GM04504 (cell line): ENCODE measurements at regions not wholly inside any gene's neighbourhood (a gene's known extent, or its start where the extent isn't known, plus 50 kb on each side); places are given as distances from the start of the nearest gene placed in this dataset.

Experiments used
- DNase-seq: peaks from one replicate; pipeline ENCODE4 v3.0.0-alpha.2; 2012; ENCODE audit warnings: low read depth

DNA sequence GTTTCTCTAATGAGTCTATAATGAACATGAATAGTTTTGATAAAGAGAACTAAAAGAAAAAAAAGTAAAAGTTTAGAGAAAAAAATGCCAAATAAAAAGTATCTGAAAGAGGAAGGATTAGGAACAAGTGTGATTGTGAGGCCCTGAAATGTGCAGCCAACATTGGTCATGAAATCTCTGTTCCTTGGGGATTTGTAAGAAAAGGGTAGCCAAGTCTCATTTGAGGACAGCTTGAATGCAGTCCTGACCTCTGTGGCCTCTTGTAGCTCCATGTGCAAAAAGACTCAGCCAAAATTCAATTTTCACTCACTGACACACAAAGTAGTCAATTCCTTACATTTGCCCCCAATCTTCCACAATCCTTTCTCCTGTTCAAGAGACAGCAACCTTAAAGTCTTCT is 167.9 kb downstream of the KLF12 start:
- no peak for DNase-seq

DNA sequence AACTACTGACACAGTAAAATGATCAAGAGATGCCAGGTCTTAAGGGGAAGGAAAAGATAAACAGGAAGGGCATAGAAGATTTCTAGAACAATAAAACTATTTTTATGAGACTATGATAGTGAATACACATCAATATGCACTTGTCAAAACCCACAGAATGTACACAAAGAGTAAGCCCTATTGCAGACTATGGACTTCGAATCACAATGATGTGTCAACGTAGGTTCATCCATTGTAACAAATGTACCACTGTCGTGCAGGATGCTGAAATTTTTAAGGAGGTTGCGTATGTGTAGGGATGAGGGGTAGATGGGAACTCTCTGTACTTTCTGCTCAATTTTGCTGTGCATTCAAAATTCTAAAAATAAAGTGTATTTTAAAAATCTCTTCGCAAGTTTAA is 171.9 kb downstream of the KLF12 start:
- DNase-seq, result no peak

DNA sequence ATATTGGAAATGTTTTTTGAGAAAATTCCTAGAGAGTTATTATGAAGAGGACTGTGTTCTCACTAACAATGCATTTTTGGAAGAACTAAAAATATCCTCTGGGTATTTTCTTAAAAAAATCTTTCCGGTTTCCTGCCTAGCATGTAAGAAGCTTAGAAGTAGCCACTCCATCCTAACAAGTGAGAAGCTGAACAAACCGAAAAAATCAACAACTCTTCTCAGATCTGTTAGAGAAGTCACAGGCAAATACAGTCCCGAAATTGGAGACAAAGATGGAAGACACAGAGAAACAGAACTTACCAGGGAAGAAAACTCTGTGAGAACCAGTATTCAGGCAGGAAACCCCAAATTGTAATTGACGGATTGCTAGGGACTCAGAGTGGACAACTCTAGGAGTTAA is 173.0 kb downstream of the KLF12 start:
- DNase-seq, result no peak

DNA sequence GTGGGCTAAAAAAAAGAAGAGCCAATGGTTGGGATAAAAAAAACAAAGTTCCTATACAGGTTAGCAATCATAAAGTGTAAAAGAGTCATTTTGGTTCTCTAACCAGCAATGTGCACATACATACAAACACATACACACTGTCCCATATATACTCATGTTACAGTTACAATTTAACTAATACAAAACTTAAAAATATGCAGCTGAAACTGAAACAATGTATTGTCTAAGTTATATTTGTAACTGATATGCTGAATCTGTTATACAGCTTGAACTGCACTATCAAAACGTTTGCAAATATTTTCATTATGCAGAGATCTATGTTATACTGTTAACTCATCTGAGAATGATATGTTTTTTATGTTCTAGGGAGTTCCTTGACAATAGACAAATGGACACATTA is 173.7 kb downstream of the KLF12 start:
- no peak for DNase-seq

DNA sequence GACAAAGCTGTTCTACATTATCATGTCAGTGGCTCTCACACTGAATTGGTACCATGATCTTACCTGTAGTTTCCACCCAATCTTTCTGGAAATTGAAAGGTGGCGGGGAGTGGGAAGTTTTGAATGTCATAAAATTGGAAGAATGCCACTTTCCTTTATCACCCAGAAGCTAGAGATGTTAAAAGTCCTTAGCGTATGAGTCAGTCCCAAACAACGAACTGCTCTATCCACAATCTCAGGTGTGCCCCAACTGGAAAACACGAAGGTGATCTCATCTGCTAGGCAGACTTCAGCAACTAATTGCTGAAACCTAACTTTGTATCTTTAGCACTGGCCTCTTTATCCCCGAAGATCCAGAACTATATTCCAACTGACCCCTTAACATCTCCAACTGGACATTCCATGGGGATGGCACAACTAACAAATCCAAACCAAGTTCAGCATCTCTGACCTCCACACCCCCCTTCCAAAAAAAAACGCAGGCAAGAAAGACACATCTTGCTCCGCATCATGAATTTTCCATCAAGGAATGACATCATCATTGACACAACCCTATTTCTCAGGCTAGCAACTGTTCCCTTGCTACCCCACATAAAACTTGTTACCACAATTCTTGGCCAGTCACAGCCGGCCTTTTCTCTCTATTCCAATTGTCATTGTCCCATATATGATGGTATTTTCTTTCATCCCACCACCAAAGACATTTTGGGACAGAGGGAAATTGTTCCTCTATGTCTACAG is 175.4 kb downstream of the KLF12 start:
- DNase-seq, result no peak

DNA sequence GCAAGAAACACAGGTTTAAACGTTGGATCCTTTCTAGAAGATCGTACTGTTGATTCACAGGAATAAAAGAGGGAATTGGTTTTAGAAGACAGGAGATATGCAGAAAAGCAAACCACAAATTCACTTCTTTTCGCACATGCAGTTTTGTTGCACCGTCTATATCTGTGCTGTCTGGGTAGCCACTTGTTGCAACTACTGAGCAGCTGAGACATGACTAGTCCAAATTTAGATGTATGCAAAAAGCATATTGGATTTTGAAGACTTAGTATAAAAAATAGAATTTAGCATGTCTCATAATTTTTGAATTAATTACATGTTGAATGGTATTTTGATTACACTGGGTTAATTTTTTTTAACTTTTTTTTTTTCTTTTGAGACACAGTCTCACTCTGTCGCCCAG is 176.3 kb downstream of the KLF12 start:
- DNase-seq, result no peak

DNA sequence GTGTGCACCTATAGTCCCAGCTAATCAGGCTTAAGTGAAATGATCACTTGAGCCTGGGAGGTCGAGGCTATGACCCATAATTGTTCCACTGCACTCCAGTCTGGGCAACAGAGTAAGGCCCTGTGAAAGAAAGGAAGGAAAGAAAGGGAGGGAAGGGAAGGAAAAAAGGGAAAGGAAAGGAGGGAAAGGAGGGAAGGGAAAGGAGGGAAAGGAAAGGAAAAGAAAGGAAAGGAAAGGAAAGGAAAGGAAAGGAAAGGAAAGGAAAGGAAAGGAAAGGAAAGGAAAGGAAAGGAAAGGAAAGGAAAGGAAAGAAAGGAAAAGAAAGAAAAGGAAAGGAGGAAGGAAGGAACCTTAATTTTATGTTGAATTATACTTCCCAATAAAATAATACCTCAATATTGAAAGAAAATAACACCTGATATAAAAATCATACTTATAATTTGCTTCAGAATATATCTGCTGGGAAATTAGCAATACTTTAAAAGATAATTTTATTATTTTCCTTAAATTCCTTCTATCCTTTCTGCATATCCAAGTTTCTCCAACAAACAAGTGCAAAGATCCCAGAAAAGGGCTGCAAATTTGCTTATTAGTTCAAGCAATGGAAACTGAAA is 177.3 kb downstream of the KLF12 start:
- DNase-seq, result no peak

DNA sequence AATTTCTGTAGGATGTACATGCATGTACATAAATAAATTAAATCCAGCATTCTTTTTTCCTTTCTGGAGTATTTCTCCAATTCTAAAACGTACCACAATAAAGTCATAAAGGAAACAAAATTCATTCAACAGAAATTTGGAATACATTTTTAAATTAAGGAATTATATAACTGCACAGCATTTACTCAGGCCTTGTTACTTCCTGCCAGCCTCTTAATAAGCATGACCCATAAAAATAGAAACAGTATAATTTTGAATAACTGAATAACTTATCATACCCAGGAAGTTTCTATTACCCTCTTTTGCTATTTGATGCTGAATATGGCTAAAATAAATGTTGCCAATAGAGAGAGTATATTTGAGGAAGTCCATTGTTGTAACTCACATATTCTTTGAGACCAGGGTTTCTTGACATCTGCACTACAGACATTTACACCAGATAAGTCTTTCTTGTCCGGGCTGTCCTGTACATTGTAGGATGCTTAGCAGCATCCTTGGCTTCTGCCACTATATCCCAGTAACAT is 178.2 kb downstream of the KLF12 start:
- DNase-seq, result no peak

DNA sequence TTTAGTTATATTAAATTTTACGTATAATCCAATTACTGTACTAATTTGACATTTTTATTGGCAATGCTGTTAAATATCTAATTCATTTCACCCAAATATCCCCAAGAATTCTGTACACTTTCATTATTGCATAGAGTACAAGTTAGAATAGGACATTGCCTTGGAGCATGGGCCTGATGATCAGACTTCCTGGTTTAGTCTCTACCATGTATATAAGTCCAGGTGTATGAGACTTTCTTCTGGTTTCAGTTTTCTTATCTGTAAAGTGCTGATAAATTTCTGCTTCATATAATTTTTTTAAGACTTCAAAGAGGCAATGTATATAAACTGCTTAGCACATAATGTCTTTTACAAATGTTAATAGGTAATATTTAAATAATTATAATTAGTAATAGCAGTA is 179.4 kb downstream of the KLF12 start:
- no peak for DNase-seq

DNA sequence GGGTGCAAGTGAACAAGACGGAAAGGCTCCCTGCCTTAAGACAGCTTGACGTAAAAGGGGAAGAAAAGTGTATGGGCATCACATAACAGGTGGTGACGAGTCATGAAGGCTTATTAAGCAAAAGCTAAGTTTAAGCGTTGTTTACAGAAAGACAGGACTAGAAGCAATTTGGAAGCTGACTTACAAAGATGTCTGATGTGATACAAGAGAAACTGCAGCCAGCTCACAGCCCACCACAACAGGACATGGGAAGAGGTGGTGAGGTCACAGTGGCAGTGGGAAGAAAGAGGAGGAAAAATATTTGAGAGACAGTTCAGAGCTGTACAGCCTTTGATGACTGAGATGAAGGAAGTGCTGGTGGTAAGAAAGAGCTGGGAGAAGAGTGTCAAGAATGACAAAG is 181.6 kb downstream of the KLF12 start:
- no peak for DNase-seq

DNA sequence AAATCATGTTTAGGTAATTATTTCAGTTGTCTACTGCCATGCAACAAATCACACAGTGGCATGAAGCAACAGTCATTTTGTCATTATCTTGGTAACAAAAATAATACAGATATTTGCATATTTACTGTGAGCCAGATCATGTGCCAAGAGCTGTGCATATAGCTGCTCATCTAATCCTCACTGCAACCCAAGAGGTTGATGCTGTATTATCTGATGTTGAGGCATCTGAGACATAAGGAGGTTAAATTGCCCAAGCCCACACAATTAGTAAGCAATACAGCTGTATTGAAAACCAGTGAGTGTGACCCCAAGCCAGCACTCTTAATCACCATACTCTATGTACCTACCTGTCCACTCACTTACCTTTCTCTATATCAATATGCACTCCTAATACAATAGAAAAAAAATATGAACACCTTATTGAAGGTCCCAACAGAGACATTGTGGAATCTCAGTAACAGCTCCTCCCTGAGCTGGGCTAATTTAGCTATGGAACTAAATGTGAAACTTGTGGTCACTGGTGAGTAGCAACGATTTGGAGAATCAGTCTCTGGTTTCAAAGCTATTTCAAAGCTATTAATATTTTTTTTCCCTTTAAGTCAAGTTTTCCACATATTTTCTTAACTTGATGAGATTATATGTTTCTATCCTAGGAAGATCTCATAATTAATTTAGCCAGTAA is 185.2 kb downstream of the KLF12 start:
- no peak for DNase-seq

DNA sequence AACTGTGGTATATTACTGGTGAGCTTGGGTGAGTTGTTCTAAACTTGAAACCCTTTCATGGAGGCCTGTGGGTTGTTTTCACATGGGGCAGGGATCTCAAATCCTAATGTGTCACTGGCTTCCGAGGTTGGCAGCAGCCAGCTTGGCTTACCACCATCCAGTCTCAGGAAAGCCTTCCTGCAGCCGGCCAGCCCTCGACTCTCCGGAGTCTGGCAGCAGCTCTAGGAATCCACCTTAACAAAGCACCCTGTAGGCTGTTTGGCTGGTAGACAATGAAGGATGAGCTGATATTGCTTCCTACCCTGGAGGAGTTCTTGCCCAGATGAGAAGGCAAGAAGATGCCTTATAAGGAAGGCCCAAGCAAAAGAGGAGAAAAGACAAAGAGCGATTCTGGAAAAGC is 188.3 kb downstream of the KLF12 start:
- no peak for DNase-seq

DNA sequence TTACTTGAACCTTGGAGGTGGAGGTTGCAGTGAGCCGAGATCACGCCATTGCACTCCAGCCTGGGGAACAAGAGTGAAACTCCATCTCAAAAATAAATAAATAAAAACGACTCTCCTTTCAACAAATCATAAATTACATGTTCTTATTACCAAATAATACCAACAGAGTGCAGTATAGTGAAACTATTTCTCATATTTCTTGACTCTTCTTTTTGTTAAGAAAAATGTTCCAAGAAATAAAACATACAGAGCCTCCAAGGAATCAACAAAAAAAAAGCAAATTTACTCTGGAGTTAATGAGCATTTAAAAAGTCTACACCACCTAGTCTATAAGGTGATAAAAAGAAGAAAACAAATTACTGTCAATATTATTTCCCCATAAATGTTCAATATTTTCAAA is 188.8 kb downstream of the KLF12 start:
- DNase-seq, result no peak

DNA sequence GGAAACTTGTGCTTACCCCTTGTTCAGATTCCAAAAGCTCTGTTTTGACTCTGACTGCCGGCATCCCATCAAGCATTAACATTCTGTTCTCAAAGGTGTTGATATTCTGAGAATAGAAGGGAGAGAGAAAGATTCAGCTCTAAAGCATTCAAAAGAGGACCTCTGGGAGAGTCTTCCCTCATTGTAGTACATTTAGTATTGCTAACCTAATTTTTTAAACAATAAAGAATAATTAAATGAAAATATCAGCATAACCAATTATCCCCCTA is 190.3 kb downstream of the KLF12 start:
- no peak for DNase-seq

DNA sequence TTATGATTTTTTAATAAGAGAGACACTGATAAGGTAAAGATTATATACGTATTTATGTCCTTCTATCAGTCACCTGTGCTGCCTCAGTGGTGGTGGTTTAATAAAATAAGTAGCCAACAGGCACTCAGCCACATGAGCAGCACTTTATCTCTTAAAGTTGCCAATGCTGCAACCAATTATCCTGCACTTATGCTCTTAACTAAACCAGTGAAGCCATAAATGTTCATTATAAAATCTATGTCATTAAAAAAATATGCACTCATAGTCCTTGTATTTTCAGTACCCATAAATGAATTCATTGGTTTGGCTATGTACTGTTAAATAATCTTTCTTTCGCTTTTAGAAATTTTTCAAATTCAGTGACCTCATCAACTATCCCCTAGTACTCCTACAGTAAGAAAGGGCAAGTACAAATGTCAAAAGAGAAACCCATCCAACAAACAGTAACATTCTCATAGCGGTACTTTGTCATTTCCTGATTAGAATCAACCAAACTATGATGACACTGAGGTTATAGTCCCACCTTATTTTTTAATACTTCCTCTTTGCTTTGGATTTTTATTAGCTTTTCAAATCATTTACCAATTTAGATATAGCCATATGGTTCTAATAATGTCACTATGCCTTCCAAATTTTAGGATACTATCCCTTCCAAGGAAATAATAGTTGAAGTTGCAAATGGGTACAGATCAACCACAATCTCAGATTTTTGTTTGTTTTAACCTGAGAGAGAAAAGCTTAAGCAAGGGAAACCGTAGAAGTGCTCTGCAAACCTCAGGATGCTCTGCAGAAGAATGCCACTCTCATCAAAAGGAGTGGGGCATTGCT is 190.9 kb downstream of the KLF12 start:
- no peak for DNase-seq

DNA sequence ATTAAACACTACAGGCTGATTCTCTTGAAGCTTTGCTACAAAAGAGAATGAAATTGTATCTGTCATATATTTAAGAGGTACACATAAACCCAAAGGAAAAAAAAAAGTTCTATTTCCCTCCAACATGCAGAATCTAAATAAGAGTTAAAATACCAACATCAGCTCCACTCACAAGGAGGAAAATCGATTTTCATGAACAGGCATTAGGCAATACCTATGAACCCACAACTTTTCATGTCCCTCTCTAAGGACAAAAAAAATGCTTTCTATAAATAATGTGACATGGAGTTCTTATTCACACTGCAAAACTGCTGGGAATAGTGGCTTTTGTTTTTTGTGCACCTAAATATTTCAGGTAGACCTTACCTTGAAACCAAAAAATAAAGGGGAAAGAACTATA is 192.5 kb downstream of the KLF12 start:
- no peak for DNase-seq

DNA sequence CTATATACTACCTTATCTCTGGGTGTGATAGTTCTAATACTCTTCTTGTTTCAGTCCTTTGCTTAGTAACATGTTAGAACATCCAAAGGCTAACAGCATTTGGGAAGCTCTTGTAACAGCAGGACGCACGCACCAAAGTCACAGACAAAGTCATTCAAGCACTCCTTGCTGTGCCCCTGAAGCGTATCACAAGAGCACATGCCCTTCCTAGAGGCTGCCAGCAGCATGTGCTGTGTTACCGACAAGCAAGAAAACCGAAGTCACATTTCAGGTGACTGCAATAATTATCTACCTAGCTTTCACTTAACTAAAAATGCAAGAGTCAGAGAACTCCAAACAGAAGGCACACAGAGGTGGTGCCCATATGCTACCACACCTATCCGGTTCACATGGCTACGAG is 194.1 kb downstream of the KLF12 start:
- DNase-seq, result no peak

DNA sequence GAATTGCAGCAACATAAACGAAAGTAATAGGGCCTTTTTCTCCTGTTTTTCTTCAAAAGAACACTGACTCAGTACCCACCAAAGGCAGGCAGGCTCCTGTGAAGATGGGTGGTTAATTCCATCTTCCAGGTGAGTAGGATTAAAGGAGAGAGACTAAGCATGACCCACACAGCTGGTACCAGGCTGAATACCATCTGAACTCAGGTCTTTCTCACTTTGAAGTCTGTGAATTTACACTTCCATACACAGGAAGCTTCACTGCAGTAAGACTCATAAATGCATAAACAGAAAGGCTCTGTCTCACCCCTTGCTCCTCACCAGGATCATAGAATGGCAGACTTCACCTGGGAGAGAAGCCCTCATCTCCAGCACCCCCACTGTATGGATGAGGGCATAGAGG is 194.6 kb downstream of the KLF12 start:
- DNase-seq, result no peak

DNA sequence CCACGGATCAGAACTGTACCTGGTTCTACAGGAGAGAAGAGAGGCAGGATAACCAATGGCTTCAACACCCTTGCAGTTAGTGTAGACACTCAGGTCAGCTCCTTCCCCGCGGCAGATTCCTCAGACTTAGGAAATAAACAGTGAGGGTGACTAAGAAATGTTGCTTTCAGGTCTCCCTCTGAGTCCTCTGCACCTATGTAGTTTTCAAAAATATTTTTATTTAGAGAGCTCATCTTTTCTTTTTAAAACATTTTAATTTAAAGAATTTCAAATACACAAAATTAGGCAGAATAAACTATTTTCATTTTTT is 195.2 kb downstream of the KLF12 start:
- DNase-seq, result no peak

DNA sequence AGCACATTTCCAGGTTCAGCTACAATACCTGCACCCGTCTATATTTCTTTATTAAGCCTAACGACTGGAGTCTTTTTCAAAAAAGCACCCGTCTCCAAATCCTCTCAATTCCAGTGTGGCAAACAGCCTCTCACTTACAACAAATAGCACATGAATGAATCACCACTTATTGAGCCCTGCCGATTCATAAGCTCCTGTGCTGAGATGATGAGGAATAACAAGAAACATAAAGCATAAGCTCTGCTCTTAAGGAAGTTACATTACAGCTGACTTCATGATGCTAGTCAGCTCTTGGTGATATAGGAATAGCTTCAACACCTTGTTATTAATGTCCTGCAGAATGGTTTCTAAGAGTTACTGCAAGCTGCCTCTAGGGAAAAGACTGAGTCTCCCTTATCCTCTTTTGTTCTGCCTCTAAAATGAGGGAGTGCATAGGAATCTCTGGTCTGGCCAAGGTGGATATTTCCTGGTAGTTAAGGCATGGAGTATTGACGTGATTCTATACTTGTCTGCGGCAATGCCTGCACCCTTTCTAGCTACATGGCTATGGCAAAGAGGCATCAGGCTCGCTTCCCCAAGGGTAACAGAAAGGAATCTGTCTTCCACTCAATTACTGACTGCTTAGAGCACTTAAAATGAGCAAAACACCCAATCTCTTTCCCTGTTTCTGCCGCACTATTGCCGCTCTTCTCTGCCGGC is 195.7 kb downstream of the KLF12 start:
- peak; percentile 51 for DNase-seq

DNA sequence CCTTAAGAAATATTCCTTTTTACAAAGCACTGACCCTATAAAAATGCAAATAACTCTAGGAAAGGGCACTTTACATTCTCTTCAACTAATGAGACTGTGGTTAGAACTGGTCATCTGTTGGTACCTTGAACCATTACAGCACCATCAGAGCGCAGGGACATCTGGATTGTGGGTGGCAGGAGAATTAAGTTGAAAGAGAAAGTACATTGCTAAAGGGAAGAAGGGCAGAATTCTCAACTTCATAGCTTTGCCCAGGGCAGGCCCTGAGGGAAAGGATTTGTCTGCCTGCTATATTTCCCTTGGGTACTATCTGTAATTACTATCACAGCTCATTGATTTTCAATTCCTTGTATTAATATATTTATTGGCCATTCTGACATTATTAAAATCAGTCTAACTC is 196.8 kb downstream of the KLF12 start:
- DNase-seq, result no peak

DNA sequence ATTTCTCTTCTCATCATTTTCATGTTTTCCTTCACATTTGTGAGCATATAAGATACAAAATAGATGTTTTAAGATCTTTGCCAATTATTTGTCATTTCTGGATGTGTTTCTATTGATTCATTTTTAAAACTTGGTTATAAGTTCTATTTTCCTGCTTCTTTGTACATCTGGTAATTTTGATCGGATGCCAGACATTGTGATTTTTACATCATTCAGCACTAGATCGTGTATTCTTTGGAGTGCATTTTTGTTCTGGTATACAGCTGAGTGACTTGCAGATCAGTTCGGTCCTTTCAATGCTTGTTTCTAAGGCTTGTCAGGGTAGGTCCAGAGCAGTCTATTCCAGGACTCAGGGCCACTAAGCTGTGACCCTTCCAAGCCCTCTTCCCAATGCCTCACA is 198.2 kb downstream of the KLF12 start:
- DNase-seq, result no peak
